GM20000 (cell line): ENCODE measurements at regions not wholly inside any gene's neighbourhood (a gene's known extent, or its start where the extent isn't known, plus 50 kb on each side); places are given as distances from the start of the nearest gene placed in this dataset.

ENCODE experiments used
- DNase-seq: peaks from one replicate; pipeline ENCODE4 v3.0.0; 2012; ENCODE audit warnings: low spot score
- TF ChIP-seq, protein P1 (sequence below): IDR thresholded peaks from 2 replicates; pipeline ENCODE4 v1.5.1; 2012; ENCODE audit warnings: mild to moderate bottlenecking, control low read depth; ENCODE audit errors: extremely low read depth, missing control alignments

DNA sequence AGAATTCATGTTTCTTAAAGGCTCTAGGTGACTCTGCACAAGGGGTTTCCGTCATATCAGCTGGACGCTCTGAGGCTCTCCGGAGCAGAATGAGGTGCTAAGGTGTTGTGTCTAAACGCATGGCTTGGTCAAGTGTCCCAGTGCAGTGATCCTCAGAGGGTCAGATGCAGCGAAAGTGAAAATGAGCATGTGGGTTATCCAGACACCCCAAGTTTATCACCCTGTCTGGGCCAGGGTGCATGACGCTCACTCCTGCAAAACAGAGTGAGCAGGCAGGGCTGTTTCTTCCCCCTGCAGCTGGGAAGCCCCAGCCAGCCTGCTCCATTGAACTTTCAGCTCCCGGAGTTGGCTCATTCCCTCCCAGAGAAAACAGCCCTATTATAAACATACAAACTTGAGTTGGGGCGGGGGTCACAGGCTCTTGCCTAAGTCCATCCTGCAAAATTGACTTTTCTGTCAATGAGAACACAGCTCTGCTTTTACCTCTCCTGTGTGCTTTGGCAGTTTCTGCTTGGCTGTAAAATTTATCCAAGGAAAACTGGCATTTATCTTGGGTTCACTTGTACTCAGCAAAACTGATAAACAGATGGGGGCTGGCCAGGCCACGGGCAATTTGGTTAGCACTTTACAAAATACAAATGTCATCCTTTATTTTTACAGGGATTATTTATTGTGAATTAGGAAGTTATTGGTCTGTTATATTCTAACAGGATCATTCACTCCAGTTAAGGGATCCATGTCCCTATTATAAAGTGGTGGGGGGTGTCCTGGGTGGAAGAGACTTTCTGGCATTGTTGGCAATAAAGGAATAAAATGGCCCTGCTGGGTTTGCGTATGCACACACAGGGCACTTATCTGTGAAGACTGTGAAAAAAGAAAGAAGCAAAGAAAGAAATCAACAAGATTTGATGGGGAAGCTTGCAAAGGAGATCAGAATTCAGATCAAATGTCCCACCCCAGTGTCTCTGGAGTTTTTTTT, 154.9 kb downstream of the FOXA2 start:
- DNase-seq = no peak
- TF ChIP-seq, protein P1, sequence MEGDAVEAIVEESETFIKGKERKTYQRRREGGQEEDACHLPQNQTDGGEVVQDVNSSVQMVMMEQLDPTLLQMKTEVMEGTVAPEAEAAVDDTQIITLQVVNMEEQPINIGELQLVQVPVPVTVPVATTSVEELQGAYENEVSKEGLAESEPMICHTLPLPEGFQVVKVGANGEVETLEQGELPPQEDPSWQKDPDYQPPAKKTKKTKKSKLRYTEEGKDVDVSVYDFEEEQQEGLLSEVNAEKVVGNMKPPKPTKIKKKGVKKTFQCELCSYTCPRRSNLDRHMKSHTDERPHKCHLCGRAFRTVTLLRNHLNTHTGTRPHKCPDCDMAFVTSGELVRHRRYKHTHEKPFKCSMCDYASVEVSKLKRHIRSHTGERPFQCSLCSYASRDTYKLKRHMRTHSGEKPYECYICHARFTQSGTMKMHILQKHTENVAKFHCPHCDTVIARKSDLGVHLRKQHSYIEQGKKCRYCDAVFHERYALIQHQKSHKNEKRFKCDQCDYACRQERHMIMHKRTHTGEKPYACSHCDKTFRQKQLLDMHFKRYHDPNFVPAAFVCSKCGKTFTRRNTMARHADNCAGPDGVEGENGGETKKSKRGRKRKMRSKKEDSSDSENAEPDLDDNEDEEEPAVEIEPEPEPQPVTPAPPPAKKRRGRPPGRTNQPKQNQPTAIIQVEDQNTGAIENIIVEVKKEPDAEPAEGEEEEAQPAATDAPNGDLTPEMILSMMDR = no peak

DNA sequence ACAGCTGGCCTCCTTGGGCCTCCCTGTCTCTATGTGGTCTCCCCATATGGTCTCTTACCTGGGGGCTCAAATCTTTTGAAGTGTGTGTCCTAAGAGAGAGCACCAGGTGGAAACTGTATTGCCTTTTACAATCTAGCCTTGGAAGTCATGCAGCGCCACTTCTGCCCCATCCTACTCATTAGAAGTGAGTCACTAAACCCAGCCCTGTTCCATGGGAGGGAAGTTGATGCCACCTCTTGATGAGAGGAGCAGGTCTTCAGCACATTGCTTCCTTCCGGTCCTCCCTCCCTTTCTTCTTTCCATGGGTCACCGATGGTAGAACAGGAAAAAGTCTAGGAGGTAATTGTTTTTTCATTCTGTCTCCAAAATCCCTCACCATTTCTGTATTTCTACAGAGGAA, 156.3 kb downstream of the FOXA2 start:
- DNase-seq = no peak
- TF ChIP-seq, protein P1 = no peak

DNA sequence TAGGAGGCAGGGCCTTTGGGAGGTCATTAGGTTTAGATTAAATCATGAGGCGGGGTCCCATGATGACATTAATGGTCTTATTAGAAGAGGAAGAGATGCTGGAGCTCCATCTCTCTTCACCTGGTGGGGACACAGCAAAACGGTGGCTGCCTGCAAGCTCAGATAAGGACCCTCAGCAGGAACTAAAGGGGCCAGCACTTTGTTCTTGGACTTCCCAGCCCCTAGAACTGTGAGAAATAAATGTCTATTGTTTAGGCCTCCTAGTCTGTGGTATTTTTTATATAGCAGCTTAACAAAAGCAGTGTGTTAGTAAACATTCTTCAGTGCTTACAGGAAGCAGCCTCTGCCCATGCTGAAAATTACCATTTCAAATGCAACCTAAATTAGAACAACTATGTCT, 157.6 kb downstream of the FOXA2 start:
- TF ChIP-seq, protein P1 = no peak
- DNase-seq = no peak

DNA sequence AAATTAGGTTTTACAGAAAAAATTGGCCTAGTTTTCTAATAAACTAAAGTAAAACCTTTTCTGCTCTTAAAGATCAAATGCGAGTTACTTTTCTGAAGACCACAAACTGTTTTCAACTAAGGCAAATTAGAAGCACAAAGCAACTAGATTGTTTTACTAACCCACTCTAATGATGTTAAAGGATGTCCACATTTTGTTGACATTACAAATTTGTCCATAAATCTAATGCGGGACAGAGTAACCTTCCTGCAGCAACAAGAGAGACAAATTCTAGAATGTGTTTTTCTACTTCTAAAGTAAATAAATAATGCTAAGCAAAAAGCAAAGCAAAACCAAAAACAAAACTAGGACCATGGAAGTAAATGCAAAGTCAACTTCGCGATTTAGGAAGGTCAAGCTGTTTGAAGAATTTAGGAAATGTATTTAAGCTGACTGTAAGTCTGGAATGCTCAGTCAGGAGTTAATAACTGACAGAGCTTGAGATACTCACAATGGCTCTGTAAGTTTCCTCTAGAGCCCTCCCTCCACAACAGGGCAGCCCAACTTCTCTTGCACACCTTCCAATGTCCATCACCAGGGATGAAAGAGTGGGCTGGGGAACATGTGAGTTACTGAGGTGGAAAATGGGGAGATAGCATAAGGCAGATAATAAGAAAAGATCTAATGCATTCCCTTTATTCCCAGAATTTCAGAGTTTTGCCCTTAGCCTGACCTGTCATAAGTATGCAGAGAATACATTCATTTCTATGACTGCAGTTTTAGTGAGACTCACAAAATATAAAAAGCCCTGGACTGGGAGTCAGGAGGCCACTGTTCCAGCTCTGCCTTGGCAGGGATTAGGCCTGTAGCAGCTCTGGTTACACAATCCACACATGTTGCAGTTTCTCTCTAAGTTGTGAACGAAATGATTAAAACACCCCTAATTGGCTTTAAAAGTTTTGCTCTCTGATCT, 158.8 kb downstream of the FOXA2 start:
- no peak for DNase-seq
- TF ChIP-seq, protein P1 = no peak

DNA sequence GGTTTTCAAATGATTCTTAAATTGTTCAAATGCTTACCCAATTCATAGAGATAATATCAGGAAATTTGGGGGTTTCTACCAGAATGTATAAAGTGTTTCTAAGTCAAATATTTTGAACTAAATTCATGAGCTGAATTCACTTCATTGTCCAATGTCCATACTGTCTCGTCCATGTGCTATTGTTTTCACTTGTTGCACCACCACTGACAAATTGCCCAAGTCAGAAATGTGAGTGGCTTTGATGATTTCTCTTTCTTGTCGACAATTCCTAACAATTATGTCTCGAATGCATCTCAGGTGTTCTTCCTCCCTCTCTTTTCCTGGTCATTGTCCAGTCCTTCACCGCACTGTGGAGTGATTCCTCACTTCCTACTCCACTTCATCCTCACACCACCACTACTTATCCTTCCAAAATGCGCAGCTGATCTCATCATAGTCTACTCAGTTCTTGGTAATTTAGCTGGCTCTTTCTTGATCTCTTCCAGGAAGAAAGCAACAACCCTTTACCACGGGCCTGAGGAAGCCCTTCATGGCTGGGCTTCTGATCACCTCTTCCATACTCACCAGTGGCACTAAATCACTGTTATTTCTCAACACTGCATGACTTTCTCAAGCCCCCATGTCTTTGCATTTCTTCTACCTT, 161.1 kb downstream of the FOXA2 start:
- TF ChIP-seq, protein P1 = no peak

DNA sequence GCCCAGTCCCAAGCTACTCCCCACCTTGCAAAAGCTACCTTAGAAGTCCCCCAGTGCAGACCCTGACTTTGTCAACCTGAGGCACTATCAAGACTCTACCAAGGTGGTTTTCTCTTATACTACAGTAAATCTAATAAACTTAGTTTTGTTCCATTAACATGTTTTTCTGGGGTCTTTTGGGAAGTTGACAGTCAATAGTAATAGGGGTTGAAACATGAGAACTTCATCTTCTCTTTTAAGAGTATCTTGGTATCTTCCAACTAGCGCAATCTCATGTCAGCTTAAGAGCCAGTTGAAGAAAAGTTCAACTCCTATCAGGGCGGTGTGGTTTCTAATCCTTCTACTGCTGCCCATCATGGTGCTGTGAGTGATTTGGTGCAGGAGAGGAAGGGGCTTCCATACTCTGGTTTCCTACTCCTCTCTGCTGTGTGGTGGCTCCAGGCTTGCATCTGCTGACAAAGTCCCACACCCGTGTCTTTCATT, 164.2 kb downstream of the FOXA2 start:
- TF ChIP-seq, protein P1 = no peak
- no peak for DNase-seq

More for the DNA sequence above, 161.1 kb downstream of the FOXA2 start:
- no peak for DNase-seq
